Activated CD8-positive, alpha-beta T cell treated with anti-CD3 and anti-CD28 coated beads, Interleukin-2, amount 10 ng/mL, durations not matched to agents 7 days and 5 days (primary cell): ENCODE measurements at regions not wholly inside any gene's neighbourhood (a gene's known extent, or its start where the extent isn't known, plus 50 kb on each side); places are given as distances from the start of the nearest gene placed in this dataset.

ENCODE experiments used
- ATAC-seq: fragments of 150-1000 bp; cut with Tn5 transposase; one replicate; pipeline ENCODE4 v1.10.0; 2021; ENCODE audit warnings: moderate library complexity
- CTCF ChIA-PET: fragments of 350-600 bp; sonication (Branson Sonifier 250); formaldehyde crosslinking; loops from one replicate; lab custom pipeline; 2021; ENCODE audit warnings: antibody characterized with exemption; lab: Charles Lee
- POLR2A ChIA-PET: fragments of 350-600 bp; sonication (Branson Sonifier 250); formaldehyde crosslinking; loops from one replicate; lab custom pipeline; 2021; ENCODE audit warnings: antibody characterized with exemption; lab: Charles Lee
- DNase-seq: peaks from one replicate; pipeline ENCODE4 v3.0.0-alpha.2; 2020
- H3K27ac Mint-ChIP-seq: one replicate; pipeline ENCODE4 v1.8.0; 2021; ENCODE audit warnings: mild to moderate bottlenecking, mixed read lengths
- H3K27me3 Mint-ChIP-seq: one replicate; pipeline ENCODE4 v1.8.0; 2021; ENCODE audit warnings: low read depth, mixed read lengths
- H3K36me3 Mint-ChIP-seq: one replicate; pipeline ENCODE4 v1.8.0; 2021; ENCODE audit warnings: low read depth, mixed read lengths
- H3K4me1 Mint-ChIP-seq: one replicate; pipeline ENCODE4 v1.8.0; 2021; ENCODE audit warnings: low read depth, mixed read lengths
- H3K4me3 Mint-ChIP-seq: one replicate; pipeline ENCODE4 v1.8.0; 2021; ENCODE audit warnings: mild to moderate bottlenecking, mixed read lengths
- H3K9me3 Mint-ChIP-seq: one replicate; pipeline ENCODE4 v1.8.0; 2022; ENCODE audit warnings: mixed read lengths; ENCODE audit not compliant: insufficient read depth

- no peaks in the 10 kb centered on the region for H3K9me3 Mint-ChIP-seq
- ChIA-PET POLR2A (no interaction called here), CTCF (no interaction called here)
- DNase-seq (no peak), ATAC-seq (no peak)
- no peaks in the 10 kb centered on the region for H3K27me3 Mint-ChIP-seq
- no peaks in the 10 kb centered on the region for H3K36me3 Mint-ChIP-seq
- no peaks in the 10 kb centered on the region for H3K4me1 Mint-ChIP-seq
- H3K4me3 Mint-ChIP-seq = no peak overlapping the region
- no peak overlapping the region for H3K27ac Mint-ChIP-seq
These were observed 691.9 kb downstream of the RFPL4B start for GRCh38 chr6:113039005-113039404.

GRCh38 chr6:113047148-113047547 is 700.0 kb downstream of the RFPL4B start:
- Mint-ChIP-seq H3K9me3 (peaks cover 3% of the 10 kb centered on the region), H3K27ac (no peak overlapping the region), H3K4me3 (no peak overlapping the region), H3K4me1 (no peaks in the 10 kb centered on the region), H3K27me3 (no peaks in the 10 kb centered on the region), H3K36me3 (no peaks in the 10 kb centered on the region)
- ATAC-seq (no peak), DNase-seq (no peak)
- ChIA-PET CTCF (no interaction called here), POLR2A (no interaction called here)

GRCh38 chr6:113047932-113048331 is 700.8 kb downstream of the RFPL4B start:
- Mint-ChIP-seq H3K4me1 (no peaks in the 10 kb centered on the region), H3K9me3 (peaks cover 3% of the 10 kb centered on the region), H3K36me3 (no peaks in the 10 kb centered on the region), H3K27me3 (no peaks in the 10 kb centered on the region), H3K27ac (no peak overlapping the region), H3K4me3 (no peak overlapping the region)
- no peak for ATAC-seq
- ChIA-PET CTCF (no interaction called here), POLR2A (no interaction called here)
- no peak for DNase-seq

GRCh38 chr6:113048741-113049140 is 701.6 kb downstream of the RFPL4B start:
- POLR2A ChIA-PET = no interaction called here
- ATAC-seq (no peak), DNase-seq (no peak)
- Mint-ChIP-seq H3K4me3 (no peak overlapping the region), H3K27me3 (no peaks in the 10 kb centered on the region), H3K36me3 (no peaks in the 10 kb centered on the region), H3K9me3 (peaks cover 3% of the 10 kb centered on the region), H3K4me1 (no peaks in the 10 kb centered on the region), H3K27ac (no peak overlapping the region)
- CTCF ChIA-PET = no interaction called here

- Mint-ChIP-seq H3K27ac (no peak overlapping the region), H3K4me3 (no peak overlapping the region), H3K9me3 (peaks cover 3% of the 10 kb centered on the region), H3K4me1 (no peaks in the 10 kb centered on the region), H3K36me3 (no peaks in the 10 kb centered on the region), H3K27me3 (no peaks in the 10 kb centered on the region)
- no peak for DNase-seq
- no peak for ATAC-seq
- ChIA-PET POLR2A (no interaction called here), CTCF (no interaction called here)
These were observed 702.1 kb downstream of the RFPL4B start for GRCh38 chr6:113049190-113049589.

GRCh38 chr6:113050010-113050858 is 703.1 kb downstream of the RFPL4B start:
- Mint-ChIP-seq H3K36me3 (no peaks in the 10 kb centered on the region), H3K27me3 (no peaks in the 10 kb centered on the region), H3K27ac (no peak overlapping the region), H3K4me1 (no peaks in the 10 kb centered on the region), H3K4me3 (no peak overlapping the region), H3K9me3 (peaks cover 6% of the 10 kb centered on the region)
- ChIA-PET POLR2A (no interaction called here), CTCF (no interaction called here)
- no peak for DNase-seq
- no peak for ATAC-seq

GRCh38 chr6:113050979-113051378 is 703.8 kb downstream of the RFPL4B start:
- Mint-ChIP-seq H3K27me3 (no peaks in the 10 kb centered on the region), H3K4me3 (no peak overlapping the region), H3K27ac (no peak overlapping the region), H3K4me1 (no peaks in the 10 kb centered on the region), H3K36me3 (no peaks in the 10 kb centered on the region), H3K9me3 (peaks cover 6% of the 10 kb centered on the region)
- ChIA-PET CTCF (no interaction called here), POLR2A (no interaction called here)
- DNase-seq (no peak), ATAC-seq (no peak)

- DNase-seq (no peak), ATAC-seq (no peak)
- Mint-ChIP-seq H3K4me1 (no peaks in the 10 kb centered on the region), H3K4me3 (no peak overlapping the region), H3K9me3 (peaks cover 6% of the 10 kb centered on the region), H3K27me3 (no peaks in the 10 kb centered on the region), H3K27ac (no peak overlapping the region), H3K36me3 (no peaks in the 10 kb centered on the region)
- ChIA-PET POLR2A (no interaction called here), CTCF (no interaction called here)
These were observed 705.4 kb downstream of the RFPL4B start for GRCh38 chr6:113052506-113052905.

GRCh38 chr6:113055061-113055460 is 707.9 kb downstream of the RFPL4B start:
- Mint-ChIP-seq H3K4me3 (no peak overlapping the region), H3K27ac (no peak overlapping the region), H3K4me1 (no peaks in the 10 kb centered on the region), H3K36me3 (no peaks in the 10 kb centered on the region), H3K9me3 (peaks cover 3% of the 10 kb centered on the region), H3K27me3 (no peaks in the 10 kb centered on the region)
- ChIA-PET POLR2A (no interaction called here), CTCF (no interaction called here)
- ATAC-seq (no peak), DNase-seq (no peak)

GRCh38 chr6:113055998-113056397 is 708.9 kb downstream of the RFPL4B start:
- no peaks in the 10 kb centered on the region for H3K27me3 Mint-ChIP-seq
- CTCF ChIA-PET = no interaction called here
- DNase-seq = no peak
- H3K4me3 Mint-ChIP-seq = no peak overlapping the region
- H3K36me3 Mint-ChIP-seq = no peaks in the 10 kb centered on the region
- no peak for ATAC-seq
- H3K9me3 Mint-ChIP-seq = peaks cover 3% of the 10 kb centered on the region
- POLR2A ChIA-PET = no interaction called here
- no peak overlapping the region for H3K27ac Mint-ChIP-seq
- H3K4me1 Mint-ChIP-seq = no peaks in the 10 kb centered on the region

- ChIA-PET CTCF (no interaction called here), POLR2A (no interaction called here)
- DNase-seq = no peak
- no peaks in the 10 kb centered on the region for H3K27me3 Mint-ChIP-seq
- H3K9me3 Mint-ChIP-seq = peaks cover 3% of the 10 kb centered on the region
- no peak for ATAC-seq
- no peak overlapping the region for H3K27ac Mint-ChIP-seq
- no peaks in the 10 kb centered on the region for H3K4me1 Mint-ChIP-seq
- H3K36me3 Mint-ChIP-seq = no peaks in the 10 kb centered on the region
- no peak overlapping the region for H3K4me3 Mint-ChIP-seq
These were observed 710.5 kb downstream of the RFPL4B start for GRCh38 chr6:113057567-113058053.

GRCh38 chr6:113060664-113061063 is 713.5 kb downstream of the RFPL4B start:
- Mint-ChIP-seq H3K27me3 (no peaks in the 10 kb centered on the region), H3K27ac (no peak overlapping the region), H3K9me3 (no peaks in the 10 kb centered on the region), H3K4me3 (no peak overlapping the region), H3K36me3 (no peaks in the 10 kb centered on the region), H3K4me1 (no peaks in the 10 kb centered on the region)
- DNase-seq (no peak), ATAC-seq (no peak)
- POLR2A ChIA-PET = no interaction called here
- CTCF ChIA-PET = no interaction called here
